ENCODE measurements at regions not wholly inside any gene's neighbourhood (a gene's known extent, or its start where the extent isn't known, plus 50 kb on each side); places are given as distances from the start of the nearest gene placed in this dataset.
A peak's percentile ranks its signal among the peaks of the same experiment; 100 is the strongest.

- no peaks in the 10 kb centered on the region for H3K27me3 ChIP-seq
- H3K4me3 ChIP-seq: no peak overlapping the region
- intact Hi-C loops (cut with DNase I): no loop called here
- DNase-seq (ENCODE audit: extremely low spot score): no peak
- no peak for TF ChIP-seq POLR2AphosphoS5 (IDR thresholded peaks at IDR 0.05)
- H3K27ac ChIP-seq (replicated peaks in 1 of 4): no peak overlapping the region
- peaks cover 0 to 21% (median 16%) of the 10 kb centered on the region in 4 donors for H3K4me1 ChIP-seq
- H3K9me3 ChIP-seq: no peaks in the 10 kb centered on the region
- H3K36me3 ChIP-seq: no peaks in the 10 kb centered on the region
These were observed 225.3 kb downstream of the ALG10B start for GRCh38 chr12:38541849-38542248.

DNA sequence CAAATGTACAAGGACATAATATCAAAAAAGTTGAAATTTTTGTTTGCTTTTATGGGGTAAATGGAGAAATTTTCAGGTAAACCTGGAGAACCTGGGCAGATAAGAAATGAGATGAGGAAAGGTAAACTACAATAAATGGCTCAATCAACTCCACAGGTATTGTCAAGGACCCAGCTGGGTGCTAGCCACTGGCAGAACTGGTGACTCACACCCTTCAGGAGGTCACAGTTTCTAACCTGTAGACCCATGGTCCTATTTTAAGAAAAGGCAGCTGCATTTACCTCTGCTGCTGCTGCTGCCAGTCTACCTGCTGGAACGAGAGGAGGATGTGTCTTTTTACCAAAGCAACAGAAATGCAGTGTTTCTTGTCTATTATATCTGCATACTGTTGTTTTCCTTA, 226.6 kb downstream of the ALG10B start:
- no peak for DNase-seq (ENCODE audit: extremely low spot score)
- H3K36me3 ChIP-seq: no peaks in the 10 kb centered on the region
- no peaks in the 10 kb centered on the region for H3K27me3 ChIP-seq
- no peak overlapping the region for H3K4me3 ChIP-seq
- peaks cover 0 to 21% (median 16%) of the 10 kb centered on the region in 4 donors for H3K4me1 ChIP-seq
- H3K9me3 ChIP-seq: no peaks in the 10 kb centered on the region
- 44% methylated on average over 1 of the region's 1 CpG for WGBS
- no peak for TF ChIP-seq POLR2A (IDR thresholded peaks at IDR 0.05; ENCODE audit: low read depth)
- no peak for TF ChIP-seq EP300 (IDR thresholded peaks at IDR 0.05)
- TF ChIP-seq POLR2AphosphoS5 (IDR thresholded peaks at IDR 0.05): no peak
- no peak for TF ChIP-seq CTCF (IDR thresholded peaks at IDR 0.05)
- intact Hi-C loops (cut with DNase I): no loop called here
- peak overlapping the region in 2 of 4 donors; percentile 35 to 57 for H3K27ac ChIP-seq (replicated peaks in 1 of 4)

DNA sequence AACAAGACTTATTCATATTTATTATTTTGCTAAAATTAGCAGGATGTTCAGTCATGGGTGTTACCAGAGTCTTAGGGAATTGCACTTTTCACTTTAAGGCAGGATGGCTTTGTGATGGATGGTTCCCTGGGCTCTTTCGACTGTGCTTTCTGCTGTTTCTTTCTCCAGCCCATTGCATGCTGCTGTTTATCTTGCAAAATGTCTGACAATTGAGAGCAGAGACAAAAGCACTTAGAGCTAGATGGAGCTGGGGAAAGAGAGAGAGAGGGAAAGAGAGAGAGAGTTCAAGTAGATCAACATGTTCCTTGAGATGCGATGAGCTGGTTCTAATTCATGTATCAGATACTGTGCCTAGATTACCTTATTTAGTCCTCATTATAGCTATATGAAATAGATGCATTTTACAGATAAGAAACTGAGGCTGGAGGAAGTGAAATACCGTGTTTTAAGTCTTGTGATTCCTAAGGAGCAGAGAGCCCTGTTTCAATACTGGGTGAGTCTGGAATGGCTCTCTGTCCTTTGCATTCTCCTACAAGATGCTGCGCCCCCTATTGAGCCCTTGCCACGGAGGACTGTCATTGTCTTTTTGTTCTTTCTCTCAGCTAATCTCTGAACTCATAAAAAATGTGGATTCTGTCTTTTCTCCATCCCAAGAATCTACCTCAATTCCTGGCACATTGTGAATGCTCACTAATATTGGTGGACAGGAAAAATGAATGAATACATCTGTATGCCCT, 227.9 kb downstream of the ALG10B start:
- Histone ChIP-seq H3K27me3 (no peaks in the 10 kb centered on the region), H3K27ac (replicated peaks in 1 of 4) (peak overlapping the region in 2 of 4 donors; percentile 35 to 57), H3K4me3 (no peak overlapping the region), H3K9me3 (no peaks in the 10 kb centered on the region), H3K4me1 (peaks cover 0 to 21% (median 16%) of the 10 kb centered on the region in 4 donors), H3K36me3 (no peaks in the 10 kb centered on the region)
- 44% methylated on average over 5 of the region's 5 CpGs for WGBS
- no peak for DNase-seq (ENCODE audit: extremely low spot score)
- TF ChIP-seq CTCF (IDR thresholded peaks at IDR 0.05) (no peak), POLR2A (IDR thresholded peaks at IDR 0.05; ENCODE audit: low read depth) (no peak), EP300 (IDR thresholded peaks at IDR 0.05) (no peak), POLR2AphosphoS5 (IDR thresholded peaks at IDR 0.05) (no peak)
- intact Hi-C loops (cut with DNase I): no loop called here

DNA sequence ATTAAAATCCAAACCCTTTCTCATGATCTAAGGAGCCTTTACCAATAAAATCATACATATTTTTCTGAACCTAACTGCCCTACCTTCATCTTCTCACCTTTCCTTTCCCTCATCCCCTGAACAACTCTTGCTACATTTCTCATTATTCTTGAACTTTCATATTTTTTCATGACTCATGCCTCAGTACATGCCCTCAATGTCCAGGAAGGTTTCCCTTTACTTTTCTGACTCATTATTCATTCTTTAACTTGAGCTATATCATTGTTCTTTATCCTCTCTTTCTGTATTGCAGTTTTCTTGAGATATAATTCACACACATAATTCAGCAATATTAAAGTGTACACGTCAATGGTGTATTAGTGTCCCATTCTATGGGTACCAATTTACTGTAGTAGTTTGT, 231.0 kb downstream of the ALG10B start:
- no peak for TF ChIP-seq CTCF (IDR thresholded peaks at IDR 0.05)
- no peak for TF ChIP-seq POLR2A (IDR thresholded peaks at IDR 0.05; ENCODE audit: low read depth)
- TF ChIP-seq EP300 (IDR thresholded peaks at IDR 0.05): no peak
- TF ChIP-seq POLR2AphosphoS5 (IDR thresholded peaks at IDR 0.05): no peak
- intact Hi-C loops (cut with DNase I): no loop called here
- WGBS: 91% methylated on average over 1 of the region's 1 CpG

GRCh38 chr12:38555620-38556591, 239.3 kb downstream of the ALG10B start:
- intact Hi-C loops (cut with DNase I): no loop called here
- no peak for DNase-seq (ENCODE audit: extremely low spot score)
- Histone ChIP-seq H3K9me3 (no peaks in the 10 kb centered on the region), H3K36me3 (no peaks in the 10 kb centered on the region), H3K4me1 (peaks cover 0 to 30% (median 17%) of the 10 kb centered on the region in 4 donors), H3K27ac (replicated peaks in 1 of 4) (peak overlapping the region; percentile 37 to 70 (median 52)), H3K4me3 (no peak overlapping the region), H3K27me3 (no peaks in the 10 kb centered on the region)
- TF ChIP-seq POLR2AphosphoS5 (IDR thresholded peaks at IDR 0.05) (no peak), CTCF (IDR thresholded peaks at IDR 0.05) (no peak), POLR2A (IDR thresholded peaks at IDR 0.05; ENCODE audit: low read depth) (no peak), EP300 (IDR thresholded peaks at IDR 0.05) (no peak)
- WGBS: 69% methylated on average over 5 of the region's 5 CpGs

More for the DNA sequence above, 231.0 kb downstream of the ALG10B start:
- H3K4me1 ChIP-seq: peaks cover 0 to 21% (median 16%) of the 10 kb centered on the region in 4 donors
- H3K27ac ChIP-seq (replicated peaks in 1 of 4): no peak overlapping the region
- H3K9me3 ChIP-seq: no peaks in the 10 kb centered on the region
- H3K4me3 ChIP-seq: no peak overlapping the region
- no peaks in the 10 kb centered on the region for H3K36me3 ChIP-seq
- H3K27me3 ChIP-seq: no peaks in the 10 kb centered on the region
- DNase-seq (ENCODE audit: extremely low spot score): no peak

Measured in esophagus muscularis mucosa (tissue), 4 donors.